Brain pericyte (primary cell): ENCODE measurements at regions not wholly inside any gene's neighbourhood (a gene's known extent, or its start where the extent isn't known, plus 50 kb on each side); places are given as distances from the start of the nearest gene placed in this dataset.
"Not testable (repeated sequence)": the region's sequence is repeated elsewhere in the genome, so short reads cannot be mapped to it uniquely, and the experiment has no call there.

Source experiments
- DNase-seq: peaks from one replicate; pipeline ENCODE4 v3.0.0-alpha.2; 2012; ENCODE audit warnings: low read depth, low spot score

DNA sequence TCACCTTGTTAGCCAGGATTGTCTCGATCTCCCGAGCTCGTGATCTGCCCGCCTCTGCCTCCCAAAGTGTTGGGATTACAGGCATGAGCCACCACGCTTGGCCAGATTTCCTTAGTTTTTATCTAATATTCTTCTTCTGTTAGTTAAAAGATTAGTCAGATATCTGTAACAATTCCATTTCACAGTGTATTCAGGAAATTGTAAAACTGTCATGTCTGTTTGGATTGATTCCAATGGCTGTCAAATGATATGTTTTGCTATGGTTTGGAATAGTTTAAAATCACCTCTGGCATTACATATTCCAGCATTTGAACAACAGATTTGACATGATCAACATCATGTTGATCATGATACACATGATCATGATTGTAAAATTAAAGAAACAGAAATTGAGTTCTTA, 193.6 kb upstream of the DAB2 start:
- DNase-seq, result no peak

DNA sequence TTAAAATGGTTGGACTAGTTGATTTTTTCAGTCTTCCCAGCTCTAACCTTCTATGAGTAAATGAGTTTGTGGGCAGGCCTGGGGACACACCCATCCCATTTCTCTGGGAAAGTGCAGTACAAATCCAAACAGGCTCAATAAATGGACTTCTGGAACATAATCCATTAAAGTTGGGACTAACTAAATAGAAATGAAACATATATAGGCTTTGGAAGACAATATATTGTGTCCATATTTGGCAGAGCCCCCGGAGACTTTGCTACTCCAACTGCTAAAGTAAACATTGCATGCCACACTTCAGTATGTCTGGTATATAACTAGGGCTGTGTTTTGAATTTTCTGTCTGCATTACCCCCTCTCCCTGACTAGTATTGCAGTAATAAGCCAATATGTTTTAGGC, 191.4 kb upstream of the DAB2 start:
- no peak for DNase-seq

DNA sequence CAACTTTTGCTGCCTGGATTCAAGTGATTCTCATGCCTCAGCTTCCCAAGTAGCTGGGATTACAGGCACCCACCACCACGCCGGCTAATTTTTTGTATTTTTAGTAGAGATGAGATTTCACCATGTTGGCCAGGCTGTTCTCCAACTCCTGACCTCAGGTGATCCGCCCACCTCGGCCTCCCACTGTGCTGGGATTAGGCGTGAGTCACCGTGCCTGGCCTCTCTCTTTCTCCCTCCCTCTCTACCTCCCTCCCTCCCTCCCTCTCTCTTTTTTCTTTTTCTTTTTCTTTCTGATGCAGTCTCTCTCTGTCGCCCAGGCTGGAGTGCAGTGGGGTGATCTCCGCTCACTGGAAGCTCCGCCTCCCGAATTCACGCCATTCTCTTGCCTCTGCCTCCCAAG, 186.3 kb upstream of the DAB2 start:
- not testable (repeated sequence) for DNase-seq

DNA sequence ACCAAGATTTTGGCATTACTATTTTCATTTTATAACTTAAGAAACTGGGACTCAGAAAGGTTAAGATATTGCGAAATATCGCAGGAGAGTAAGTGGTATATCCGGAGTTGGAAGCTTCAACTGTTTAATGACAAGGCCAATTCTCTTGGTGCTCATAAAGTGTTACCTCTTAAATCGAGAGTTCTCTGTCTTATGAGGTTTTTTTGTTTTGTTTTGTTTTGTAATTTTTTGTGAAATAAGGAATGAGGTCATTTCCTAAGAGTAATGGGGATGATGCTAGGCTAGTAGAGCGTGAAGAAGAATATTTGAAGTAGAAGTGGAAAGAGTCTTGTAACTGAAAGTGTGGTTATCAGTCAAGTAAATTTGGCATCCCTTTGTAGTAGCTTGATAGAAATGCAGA, 183.2 kb upstream of the DAB2 start:
- DNase-seq, result no peak

DNA sequence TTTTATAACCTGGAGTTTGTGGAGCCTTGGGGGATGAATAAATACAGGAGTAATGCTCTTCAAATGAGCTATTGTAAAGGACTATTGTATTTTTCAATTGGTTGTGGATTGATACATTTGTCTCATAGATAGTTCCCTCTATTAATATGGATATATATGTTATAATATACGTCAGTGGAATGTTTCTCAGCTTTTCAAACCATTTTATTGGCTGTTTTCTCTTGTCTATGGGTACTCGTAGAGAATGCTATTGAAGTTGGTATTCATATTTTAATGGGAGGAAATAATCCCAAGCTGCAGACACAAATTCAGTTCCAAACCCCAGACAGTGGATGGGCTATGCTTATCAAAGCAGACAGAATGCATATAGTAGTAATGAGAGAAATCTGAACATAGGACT, 181.8 kb upstream of the DAB2 start:
- DNase-seq, result no peak

DNA sequence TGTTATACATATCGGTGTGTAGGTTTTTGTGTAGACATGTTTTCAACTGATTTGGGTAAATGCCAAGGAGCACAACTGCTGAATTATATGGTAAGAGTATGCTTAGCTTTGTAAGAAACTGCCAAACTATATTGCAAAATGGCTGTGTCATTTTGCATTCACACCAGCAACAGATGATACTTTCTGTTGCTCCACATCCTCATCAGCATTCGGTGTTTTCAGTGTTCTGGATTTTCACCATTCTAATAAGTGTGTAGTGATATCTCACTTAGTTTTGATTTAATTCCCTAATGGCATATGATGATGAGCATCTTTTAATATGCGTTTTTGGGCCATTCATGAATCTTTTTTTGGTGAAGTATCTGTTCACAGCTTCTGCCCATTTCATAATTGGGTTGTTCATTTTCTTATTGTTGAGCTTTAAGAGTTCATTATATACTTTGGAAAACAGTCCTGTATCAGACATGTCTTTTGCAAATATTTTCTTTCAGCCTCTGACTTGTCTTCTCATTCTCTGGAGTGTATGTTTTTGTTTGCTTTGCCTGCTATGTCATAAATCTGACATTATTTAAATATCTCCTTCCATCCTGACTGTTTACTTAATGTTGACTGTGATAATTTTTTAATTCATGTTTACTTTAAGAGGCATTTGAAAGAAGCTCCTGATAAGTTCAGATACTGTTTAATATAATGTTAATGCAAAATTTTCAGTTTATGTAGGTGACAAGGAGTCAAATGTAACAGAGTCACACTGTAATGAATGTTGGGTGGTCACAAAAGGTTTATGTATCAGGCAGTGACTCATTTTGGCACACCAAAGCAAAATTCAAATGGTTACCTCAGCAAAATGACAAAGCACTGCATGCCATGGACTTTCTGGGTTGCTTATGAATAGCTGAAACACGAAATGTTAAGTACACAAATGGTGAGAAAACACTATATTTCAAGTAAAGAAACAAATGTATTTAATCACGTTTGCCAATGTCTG, 181.1 kb upstream of the DAB2 start:
- DNase-seq, result no peak

DNA sequence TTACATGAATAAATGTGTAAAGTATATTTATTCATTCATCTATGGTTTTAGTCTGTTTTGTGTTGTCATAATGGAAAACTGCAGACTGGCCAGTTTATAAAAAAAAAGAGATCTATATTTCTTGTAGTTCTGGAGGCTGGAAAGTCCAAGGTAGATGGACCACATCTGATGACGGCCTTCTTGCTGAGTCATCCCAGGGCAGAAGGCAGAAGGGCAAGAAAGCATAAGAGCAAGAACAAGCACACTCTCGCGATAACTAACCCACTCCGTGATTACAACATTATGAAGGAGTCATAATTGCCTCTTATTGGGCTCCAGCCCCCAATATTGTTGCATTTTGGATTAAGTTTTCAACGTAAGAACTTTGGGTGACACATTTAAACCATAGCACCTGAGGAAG, 180.4 kb upstream of the DAB2 start:
- no peak for DNase-seq

DNA sequence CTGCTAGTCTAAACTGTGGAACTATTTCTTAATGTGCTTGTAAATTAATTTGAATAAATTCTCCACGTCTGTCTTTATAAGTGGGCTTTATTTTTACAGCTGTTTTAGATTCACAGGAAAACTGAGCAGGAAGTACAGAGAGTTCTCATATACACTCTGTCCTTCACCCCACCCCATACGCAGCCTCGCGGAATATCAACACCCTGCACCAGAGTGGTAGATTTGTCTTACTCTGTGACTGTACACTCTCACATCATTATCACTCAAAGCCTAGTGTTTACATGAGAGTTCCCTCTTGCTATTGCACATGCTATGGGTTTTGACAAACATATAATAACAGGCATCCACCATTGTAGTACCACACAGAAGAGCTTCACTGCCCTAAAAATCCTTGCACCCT, 179.7 kb upstream of the DAB2 start:
- DNase-seq, result peak; percentile 56

DNA sequence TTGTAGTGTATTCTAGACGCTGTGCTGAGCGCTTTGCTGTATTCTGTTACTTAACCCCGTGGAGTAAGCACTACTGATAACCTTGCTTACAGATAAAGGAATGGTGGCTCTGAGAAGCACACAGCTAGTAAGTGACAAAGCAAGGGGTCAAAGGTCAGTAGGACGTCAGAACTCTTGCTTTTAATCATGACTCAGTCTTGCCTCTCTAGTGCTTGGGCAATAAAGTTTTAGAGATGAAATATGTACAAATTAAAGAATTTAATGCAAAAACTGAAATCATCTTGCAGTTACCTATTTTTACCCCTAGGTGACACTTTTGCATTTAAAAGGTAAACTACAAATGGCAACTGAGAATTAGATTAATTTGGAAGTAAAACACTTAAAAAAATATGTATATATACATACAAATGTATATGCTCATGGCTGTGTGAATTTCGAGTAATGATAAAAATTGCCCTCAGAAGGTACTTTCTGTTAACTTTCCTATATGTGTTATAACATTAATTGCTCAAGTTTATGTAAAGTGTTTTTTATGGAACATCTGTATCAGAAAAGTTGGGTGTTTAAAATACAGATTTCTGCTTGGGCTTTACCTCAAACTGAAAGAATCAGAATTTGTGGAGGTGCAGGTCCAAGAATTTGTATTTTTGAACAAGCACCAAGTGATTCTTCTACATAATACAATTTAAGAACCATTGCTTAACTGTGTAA, 175.1 kb upstream of the DAB2 start:
- no peak for DNase-seq

DNA sequence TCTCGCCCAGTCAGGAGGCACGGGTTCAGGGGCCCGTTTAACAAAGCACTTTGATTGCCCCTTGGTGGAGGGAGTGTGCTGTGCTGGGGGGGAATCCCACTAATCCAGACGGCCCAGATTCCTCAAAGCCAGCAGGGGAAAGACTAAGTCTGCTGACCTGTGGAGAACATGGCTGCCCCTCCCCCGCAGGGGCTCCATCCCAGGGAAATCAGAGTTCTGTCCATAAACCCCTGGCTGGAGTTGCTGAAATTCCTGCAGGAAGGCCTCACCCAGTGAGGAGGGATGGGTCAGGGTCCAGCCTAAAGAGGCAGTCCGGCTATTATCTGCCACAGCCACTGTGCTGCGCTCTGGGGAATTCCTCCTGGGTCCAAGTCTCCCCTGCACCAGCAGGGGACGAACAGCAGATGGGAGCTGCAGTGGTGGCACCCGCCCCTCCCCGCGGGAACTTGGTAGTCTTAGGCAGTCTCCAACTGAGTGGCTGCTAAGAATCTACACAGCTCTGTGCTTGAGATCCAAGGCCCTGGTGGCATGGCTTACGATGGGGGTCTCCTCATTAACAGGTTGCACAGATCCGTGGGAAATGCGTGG, 174.0 kb upstream of the DAB2 start:
- no peak for DNase-seq

DNA sequence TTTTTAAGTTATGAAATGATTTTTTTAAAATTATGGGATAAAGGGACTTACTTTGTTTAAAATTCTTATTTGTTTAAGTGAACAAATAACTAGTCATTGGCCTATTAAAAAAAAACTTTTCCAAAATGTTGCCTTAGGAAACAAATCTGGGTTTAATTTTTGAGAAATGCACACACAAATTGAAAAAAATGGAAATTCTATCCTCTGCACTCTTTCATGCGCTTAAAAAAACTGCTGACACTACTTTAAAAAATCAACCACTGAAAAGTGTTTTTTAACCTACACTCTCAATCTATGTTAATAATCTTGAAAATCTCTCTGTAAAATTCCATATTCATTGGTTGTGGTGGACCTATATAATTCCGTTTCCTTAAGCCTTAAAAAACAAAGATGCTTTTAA, 163.4 kb upstream of the DAB2 start:
- no peak for DNase-seq

DNA sequence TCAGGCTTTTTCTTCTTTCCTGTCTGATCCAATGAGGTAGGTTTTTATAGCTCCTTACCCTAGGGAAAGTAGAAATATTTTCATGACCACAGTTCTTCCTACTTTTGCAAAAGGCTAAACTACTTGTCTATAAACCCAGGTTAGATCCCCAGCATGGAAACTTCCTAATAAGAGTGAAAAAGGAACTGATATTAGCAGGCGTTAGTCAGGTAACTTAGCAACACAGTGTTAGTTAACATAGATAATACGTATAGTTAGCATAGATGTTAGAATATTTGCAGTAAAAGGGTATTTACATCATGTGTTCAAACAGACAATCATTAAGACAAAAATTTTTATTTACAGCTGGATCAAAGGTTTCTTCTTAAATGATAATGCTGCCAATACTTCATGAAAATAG, 162.9 kb upstream of the DAB2 start:
- DNase-seq, result no peak

DNA sequence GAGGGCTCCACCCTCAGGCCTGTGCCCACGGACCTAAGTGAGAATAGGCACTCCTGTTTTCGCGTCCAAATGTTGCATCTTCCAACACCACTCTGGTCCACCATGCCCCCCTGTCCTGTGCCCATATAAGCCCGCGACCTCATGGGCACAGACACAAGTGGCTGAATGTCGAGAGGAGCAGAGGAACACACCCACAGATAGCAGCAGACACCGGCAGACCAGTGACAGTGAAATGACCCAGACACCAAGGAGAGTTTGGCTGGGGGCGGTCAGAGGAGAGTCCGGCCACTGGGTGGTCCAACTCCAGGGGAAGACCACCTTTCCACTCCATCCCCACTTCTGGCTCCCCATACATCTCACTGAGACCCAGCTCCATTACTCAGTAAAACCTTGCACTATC, 161.4 kb upstream of the DAB2 start:
- no peak for DNase-seq

DNA sequence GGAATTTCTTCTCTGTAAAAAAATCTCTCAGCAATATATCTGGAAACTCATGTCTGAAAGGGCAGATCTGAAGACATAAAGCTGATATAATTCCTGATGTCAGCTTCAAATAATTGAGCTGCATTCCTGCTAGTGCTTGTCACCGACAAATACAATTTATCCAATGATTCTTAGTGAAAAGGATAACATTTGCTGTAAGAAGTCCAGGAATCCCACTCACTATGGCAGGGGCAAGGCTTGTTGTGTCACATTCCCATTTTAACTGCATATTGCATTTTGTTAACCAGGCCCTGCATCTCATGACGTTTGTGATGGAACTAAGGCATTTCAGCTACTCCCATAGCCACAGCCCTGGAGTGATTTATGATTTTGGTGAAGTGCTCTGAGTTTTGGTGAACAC, 160.1 kb upstream of the DAB2 start:
- DNase-seq, result no peak

DNA sequence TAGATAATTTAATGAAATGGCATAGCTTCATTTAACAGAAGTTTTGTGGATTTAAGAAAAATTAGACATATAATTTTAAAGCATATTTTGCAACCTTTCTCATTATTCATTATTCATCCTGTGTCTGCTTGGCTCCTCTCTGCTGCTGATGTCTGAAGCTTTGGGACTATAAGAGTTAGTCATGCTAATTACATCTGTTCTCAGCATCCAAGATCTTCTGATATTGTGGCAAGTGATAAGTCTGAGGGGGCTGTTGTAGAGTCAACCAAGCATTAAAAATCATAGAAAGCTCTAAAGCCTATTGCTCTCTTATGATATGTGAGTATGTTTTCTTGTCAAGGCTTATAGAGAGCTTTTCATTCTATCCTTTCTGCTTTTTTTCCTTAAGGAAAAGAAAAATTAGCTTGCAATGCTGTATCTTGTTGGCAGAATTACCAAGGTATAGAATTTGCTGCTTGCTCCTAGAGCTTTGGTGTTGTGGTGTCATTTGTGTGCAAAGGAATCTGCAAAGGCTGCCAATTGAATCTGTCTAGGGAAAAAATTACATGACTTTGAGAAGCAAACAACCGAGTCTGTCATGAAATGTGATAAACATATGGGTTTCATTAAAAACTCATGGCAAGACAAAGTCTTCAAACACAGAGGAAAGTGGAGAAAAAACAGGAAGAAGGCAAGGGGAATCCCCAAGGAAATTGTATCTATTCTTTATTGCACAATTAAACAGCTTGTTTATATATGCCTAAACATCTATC, 156.1 kb upstream of the DAB2 start:
- peak; percentile 50 for DNase-seq

DNA sequence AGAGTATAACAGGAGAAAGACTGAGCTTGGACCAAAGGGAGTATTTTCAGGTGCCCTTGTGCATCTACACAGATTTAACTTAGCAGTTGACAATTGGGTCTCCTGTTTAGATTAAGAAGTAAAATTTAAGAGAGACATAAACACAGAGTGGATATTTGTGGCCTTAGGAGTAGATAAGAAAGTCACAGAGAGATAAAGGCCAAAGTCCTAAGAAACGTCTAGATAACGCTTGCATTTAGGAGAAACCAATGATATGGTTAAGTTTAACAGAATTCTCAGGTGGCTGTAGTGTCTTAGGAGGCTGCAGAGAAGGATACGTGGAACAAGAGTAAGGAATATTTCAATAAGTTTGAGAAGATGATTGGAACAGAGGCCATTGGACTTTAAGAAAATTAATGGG, 155.0 kb upstream of the DAB2 start:
- no peak for DNase-seq

DNA sequence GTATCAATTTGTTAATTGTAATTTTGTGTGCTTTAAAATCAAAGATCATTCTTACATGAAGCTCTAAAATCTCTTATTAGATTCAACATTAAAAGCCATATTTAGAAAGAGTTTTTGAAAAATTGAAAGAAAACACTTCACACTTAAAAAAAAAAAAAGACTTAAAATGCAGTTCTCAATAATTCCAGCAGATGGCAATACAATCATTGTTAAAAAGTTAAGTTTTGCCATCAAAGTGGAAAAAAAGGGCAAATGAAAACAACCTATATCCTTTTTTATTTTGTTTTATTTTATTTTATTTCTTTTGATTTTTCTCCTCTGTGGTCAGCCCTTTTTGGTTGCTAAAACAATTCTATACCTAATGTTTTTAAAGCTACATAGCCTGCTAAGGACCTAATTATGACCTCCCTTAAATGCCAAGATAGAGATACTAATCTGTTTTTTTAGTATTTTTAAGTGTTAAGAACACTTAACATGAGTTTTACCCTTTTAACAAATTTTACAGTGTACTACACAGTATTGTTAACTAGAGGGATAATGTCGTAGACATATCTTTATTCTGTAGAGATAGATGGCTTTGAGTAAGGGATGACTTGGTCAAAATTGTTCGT, 154.2 kb upstream of the DAB2 start:
- no peak for DNase-seq

DNA sequence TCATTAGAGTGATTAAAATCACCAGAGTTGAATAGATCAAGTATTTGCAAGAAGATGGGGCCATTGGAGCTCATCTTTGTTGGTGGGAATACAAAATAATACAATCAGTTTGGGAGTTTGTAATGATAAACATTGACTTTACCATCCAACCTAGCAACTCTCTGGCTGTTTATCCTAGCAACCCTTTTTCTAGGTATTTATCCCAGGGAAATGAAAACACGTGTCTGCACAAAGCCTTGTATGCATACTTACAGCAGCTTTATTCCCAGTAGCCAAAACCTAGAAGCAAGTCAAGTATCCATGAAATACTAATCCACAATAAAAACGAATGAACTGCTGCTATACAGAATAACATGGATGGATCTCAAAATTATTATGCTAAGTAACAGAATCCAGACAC, 152.7 kb upstream of the DAB2 start:
- DNase-seq, result no peak

DNA sequence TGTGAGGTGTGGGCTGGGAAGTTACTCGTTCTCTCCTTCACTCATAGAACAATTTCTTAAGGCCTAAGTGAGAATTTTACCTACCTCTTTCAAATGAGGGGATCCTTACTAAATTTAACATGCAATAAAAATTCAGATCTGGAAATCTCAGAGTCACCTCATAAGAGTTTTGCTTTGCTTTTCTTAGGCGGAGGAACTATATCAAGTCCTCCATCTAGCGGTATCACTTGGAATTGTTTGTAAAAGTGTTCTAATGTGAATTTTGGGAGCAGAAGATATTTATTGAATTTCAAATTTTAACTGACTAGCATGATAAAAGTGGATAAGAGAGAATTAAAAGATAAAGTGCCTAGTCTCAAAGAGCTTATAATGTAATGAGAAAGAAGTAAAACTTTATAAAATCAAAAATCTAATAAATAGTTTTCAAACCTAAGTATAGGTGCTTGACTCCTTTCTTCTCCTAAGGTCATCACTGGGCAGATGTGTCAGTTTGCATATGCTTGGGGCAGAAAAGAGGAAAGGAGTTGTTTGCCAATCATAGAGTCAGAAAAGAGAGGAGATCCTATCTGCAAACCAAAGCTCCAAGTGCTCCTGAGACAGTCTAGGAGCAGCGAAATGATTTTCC, 145.7 kb upstream of the DAB2 start:
- DNase-seq, result no peak

DNA sequence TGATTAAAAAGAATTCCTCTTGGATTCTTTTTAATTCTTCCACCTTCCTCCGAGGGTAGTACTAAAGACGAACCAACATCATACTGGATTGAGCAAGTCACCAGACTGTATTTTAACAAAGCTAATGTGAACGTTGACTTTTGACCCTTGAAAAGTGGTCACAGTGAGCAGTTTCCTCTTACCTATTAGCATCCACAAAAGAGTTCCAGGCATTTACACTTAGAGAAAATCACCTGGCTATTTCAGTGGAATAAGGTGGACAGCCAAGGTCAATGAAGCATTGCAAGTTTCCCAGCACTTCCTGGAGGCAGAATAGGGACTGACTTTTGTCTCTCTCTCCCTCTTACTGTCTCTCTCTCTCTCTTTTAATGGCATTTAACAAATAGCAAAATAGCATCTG, 145.1 kb upstream of the DAB2 start:
- no peak for DNase-seq

DNA sequence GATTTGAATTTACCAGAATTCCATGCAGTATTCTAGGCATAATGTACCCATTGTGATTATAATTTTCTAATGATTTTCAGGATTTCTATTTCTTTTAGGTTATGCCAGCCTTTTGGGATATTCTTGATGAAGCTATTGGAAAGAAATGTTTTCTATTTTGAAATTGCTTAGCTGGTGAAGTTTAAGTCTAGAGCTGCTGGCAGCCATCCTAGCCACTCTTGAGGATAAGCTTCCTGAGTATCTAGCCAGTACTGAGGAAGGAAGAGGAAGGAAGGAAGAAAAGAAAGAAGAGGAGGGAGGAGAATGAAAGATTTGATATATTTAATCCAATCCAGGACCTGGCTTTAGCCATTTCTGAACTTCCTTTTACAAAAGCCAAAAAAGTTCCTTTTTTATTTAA, 142.1 kb upstream of the DAB2 start:
- no peak for DNase-seq
